Left ventricle myocardium superior (tissue), 1 donor: ENCODE measurements at regions not wholly inside any gene's neighbourhood (a gene's known extent, or its start where the extent isn't known, plus 50 kb on each side); places are given as distances from the start of the nearest gene placed in this dataset.

Experiments used
- ATAC-seq: fragments of 200-7000 bp; cut with Tn5 transposase; one replicate; pipeline ENCODE4 v1.9.1; 2020; ENCODE audit warnings: mild to moderate bottlenecking, moderate library complexity
- DNase-seq: peaks from one replicate; pipeline ENCODE4 v3.0.0-alpha.2; 2020
- intact Hi-C: fragments of 100-400 bp; cut with micrococcal nuclease; formaldehyde crosslinking; loops from one replicate; pipeline ENCODE4 v1.11.0; 2022
- donor health status: DM: no; HTN: yes; CAD: no; lungs with severe emphysema.

- no peak for DNase-seq
- ATAC-seq, result no peak
- intact Hi-C loops, result no loop called here
These were observed 463.2 kb upstream of the KIF2A start for GRCh38 chr5:61842840-61843239.

- ATAC-seq, result no peak
- DNase-seq, result no peak
- intact Hi-C loops, result no loop called here
These were observed 455.3 kb upstream of the KIF2A start for GRCh38 chr5:61850696-61851095.

- intact Hi-C loops, result no loop called here
- DNase-seq (no peak), ATAC-seq (no peak)
These were observed 451.5 kb upstream of the KIF2A start for GRCh38 chr5:61854531-61854930.

DNA sequence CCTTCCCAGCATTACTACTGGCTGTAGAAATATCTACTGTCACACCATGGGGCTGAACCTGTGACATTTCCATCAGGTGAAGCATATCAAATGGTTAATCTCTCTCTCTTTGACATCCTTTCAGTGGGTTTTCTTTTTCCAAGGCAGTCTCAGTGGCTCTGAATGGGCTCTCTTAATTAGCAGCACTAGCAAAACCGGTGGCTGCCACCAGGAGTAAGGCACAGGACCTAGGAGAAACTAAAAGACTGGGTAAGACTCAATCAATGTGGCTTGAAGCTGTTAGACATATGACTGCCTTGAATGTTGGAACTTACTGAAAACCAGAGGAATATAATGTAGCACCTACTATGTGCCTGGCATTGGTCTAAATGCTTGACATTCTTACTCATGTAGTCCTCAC, 445.0 kb upstream of the KIF2A start:
- ATAC-seq (no peak), DNase-seq (no peak)
- intact Hi-C loops, result no loop called here

GRCh38 chr5:61866930-61867329, 439.1 kb upstream of the KIF2A start:
- no peak for DNase-seq
- intact Hi-C loops, result no loop called here
- ATAC-seq, result no peak

GRCh38 chr5:61869333-61869732, 436.7 kb upstream of the KIF2A start:
- ATAC-seq (no peak), DNase-seq (no peak)
- intact Hi-C loops, result no loop called here

DNA sequence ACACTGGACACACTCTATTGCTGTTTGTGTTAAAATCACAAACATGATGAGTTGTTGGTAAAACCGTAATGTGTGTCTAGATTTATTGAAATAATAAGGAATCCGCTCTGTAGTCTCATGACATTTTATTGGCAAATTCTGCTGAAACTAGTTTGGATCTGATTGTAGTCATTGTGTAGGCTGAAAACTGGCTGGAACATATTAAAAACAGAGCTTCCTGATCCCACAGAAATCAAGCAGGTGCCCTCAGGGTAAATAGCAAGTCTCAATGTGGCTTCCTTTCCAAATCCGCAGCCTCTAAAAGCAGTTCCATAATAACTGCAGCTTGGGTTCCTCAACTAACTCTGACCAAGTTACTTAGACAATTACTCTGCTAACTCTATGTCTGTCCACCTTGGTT, 427.5 kb upstream of the KIF2A start:
- DNase-seq (no peak), ATAC-seq (no peak)
- intact Hi-C loops, result no loop called here

DNA sequence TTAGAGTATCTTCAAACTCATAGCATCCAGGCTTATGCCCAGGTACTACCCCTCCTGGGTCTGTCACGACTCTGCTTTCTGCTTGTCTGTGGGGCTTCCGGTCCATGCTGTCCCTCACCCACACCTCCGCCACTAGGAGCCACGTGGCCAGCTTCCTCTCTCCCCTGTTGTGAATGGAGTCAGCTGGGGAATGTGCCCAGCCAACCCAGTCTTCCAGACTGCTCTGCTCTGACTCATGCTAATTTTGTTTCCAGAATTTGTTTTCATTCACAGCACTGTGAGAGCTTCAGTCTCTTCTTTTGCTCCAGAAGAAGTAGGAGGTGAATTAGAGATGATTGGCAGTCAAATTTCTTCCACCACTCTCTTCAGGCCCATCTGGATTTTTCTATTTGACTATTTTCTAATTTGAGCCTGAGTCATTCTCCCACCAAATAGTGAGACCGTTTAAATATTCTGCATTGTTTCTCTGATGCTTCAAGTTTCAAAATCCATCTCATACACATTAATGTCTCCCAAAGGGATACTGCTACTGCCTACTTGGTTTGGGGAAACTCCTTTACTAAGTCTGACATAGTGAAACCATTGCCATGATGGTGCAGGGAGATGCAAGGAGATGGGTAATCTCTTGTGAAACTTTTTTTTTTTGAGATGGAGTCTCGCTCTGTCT, 424.1 kb upstream of the KIF2A start:
- DNase-seq (no peak), ATAC-seq (no peak)
- intact Hi-C loops, result no loop called here

DNA sequence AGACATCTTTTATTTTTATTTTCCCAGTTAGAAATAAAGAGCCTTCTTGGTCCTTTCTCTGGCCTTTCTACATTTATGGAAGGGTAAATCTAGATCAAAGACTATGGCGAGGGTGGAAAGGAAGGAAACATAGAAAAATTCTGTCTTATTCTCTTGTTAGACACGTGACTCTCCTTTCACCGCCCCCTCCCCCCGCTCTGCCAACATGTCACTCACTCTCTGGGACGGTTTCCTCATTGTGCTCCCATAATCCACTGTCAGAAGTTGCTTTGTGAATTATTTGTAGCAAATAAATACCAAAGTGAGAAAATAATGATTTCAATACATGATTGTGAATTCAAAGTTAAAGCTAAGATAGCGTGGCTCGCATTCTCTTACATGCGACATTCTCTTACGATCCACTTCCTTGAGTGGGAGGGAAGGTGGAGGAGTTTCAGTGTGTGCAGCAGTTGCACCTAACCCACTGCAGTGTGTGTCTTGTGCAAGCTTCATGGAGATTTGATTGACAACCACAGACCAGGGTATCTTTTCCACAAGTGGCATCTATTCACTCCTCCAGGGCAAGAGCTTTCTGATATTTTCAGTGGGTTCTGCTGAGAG, 423.0 kb upstream of the KIF2A start:
- intact Hi-C loops, result no loop called here
- ATAC-seq (no peak), DNase-seq (no peak)

DNA sequence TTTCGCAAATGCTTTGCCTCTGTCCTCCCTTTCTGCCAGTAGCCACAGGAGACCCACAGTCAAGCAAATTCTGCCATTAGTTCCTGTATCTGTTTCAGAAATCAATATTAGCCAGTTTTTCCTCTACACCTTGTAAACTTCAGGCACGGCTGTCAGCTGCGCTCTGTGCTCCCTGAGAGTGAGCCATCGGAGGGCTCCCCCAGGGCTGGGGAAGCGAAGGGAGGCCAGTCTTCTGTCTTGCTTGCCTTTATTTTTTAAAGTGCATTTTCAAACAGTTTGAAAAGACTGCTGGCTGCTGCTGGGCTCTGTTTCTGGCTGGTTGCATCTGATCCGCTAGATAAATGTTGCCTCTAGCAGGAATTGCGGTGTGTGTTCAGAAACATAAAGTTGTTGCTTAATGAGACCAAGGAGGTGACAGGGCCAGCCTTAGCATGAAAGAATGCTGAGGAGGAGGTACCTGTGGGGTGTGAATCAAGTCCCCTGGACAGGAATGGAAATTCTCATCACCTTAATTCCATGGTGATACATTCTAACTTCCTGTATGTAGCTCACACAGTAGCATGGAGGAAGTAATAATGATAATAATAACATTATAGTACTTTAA, 421.7 kb upstream of the KIF2A start:
- ATAC-seq (no peak), DNase-seq (no peak)
- intact Hi-C loops, result no loop called here

GRCh38 chr5:61886214-61886613, 419.8 kb upstream of the KIF2A start:
- intact Hi-C loops, result no loop called here
- ATAC-seq (no peak), DNase-seq (no peak)

DNA sequence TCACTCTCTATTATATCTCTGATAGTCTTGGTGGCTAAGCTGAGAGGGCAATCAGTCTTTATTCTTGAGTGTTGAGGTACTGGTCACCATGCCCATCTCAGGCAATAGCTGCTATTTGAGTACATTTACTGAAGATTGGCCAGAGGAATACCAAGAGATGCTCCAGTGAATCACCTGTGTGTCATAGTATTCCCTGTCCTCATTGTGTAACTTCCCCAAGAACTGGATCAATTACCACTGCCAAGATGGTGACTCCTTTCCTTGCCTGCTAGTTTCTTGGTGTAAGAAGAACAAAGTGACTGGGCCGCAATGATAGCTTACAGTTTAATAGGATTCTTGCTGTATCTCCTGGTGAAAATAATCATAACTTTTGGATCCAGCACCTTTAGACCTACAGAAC, 418.7 kb upstream of the KIF2A start:
- intact Hi-C loops, result no loop called here
- no peak for ATAC-seq

GRCh38 chr5:61894046-61894445, 412.0 kb upstream of the KIF2A start:
- DNase-seq (no peak), ATAC-seq (no peak)
- intact Hi-C loops, result no loop called here

More for the DNA sequence above, 418.7 kb upstream of the KIF2A start:
- no peak for DNase-seq

DNA sequence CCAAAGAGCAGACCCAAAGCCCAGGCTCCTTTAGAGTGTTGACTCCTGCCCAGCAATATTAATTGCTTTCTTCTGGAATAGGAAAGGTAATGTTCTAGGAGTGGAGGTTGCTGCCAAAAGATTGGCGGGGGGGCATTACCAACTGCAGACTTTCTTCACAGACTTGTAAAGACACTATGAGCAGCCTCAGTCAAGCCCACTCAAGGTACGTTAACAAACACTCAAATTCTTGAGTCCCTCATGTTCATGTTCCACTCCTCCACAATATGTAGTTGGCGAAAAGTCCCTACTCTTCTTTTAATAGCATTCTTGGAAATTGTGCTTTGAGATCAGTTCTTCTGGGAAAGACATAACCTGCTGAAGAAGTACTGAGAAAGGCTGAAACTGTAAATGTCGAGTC, 409.2 kb upstream of the KIF2A start:
- no peak for DNase-seq
- intact Hi-C loops, result no loop called here
- ATAC-seq, result no peak

DNA sequence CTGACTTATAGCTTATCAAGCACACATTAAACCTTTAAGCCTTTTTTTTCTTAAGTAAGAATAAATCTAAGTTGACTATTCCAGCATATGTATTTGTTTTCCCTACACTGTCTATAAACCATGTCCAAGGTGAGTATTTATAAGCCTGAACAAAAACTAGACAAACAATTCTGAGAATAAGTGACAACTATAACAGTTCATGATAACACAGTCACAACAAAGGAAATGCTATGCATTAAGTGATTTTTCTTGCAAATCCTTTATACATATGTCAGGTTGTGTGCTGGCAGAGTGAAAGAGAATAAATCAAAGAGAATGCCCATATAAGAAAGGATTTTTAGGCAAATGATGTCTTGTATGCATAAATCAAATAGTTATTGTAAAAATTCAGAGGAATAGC, 408.8 kb upstream of the KIF2A start:
- no peak for ATAC-seq
- no peak for DNase-seq
- intact Hi-C loops, result no loop called here

- intact Hi-C loops, result no loop called here
- DNase-seq (peak; percentile 44), ATAC-seq (no peak)
These were observed 404.0 kb upstream of the KIF2A start for GRCh38 chr5:61901997-61902396.

DNA sequence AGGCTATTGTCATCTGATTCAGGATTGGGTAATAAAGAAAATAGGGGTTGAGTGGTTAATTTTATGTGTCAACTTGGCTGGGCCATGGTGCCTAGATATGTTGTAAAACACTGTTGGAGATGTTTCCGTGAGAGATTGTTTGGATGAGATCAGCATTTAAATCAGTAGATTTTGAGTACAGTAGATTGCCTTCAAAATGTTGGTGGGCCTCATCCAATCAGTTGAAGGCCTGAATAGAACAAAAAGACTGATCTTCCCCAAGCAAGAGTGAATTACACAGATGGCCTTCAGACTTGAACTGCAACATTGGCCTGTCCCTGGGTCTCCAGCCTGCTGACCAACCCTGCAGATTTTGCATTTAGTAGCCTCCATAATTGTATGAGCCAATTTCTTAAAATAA, 401.3 kb upstream of the KIF2A start:
- intact Hi-C loops, result no loop called here
- DNase-seq (no peak), ATAC-seq (no peak)

DNA sequence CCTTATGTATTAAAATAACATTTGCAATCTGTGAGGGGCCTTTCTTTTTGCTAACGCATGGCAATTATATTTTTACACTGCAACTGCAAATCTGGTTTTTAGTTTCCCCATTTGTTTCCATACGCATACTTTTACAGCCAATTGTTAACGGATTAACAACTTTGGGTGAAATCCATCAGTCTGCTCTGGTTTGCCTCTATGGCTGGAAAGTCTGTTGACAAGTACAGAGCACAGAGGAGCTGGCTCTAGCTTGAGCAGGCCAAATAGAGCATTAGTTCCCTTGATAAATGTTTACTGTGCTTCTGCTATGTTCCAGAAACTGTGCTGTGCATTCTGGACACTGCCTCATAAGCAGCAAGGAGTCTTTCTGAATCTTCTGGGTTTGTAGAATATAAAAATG, 400.4 kb upstream of the KIF2A start:
- intact Hi-C loops, result no loop called here
- no peak for DNase-seq
- ATAC-seq, result peak; percentile 34

GRCh38 chr5:61906820-61907219, 399.2 kb upstream of the KIF2A start:
- ATAC-seq, result no peak
- no peak for DNase-seq
- intact Hi-C loops, result no loop called here

DNA sequence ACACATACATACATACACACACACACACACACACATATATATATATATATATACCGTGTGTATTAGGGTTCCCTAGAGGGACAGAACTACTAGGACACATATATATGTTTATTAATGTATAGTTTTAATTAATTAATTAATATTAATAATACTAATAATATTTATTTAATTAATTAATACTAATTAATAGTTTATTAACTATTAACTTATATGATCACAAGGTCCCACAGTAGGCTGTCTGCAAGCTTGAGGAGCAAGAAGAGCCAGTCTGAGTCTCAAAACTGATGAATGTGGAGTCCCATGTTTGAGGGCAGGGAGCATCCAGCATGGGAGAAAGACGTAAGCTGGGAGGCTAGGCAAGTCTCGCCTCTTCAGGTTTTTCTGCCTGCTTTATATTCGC, 398.0 kb upstream of the KIF2A start:
- ATAC-seq (no peak), DNase-seq (no peak)
- intact Hi-C loops, result no loop called here

- intact Hi-C loops, result no loop called here
- no peak for DNase-seq
- no peak for ATAC-seq
These were observed 395.2 kb upstream of the KIF2A start for GRCh38 chr5:61910771-61911170.
